ENCODE measurements at regions not wholly inside any gene's neighbourhood (a gene's known extent, or its start where the extent isn't known, plus 50 kb on each side); places are given as distances from the start of the nearest gene placed in this dataset.

- DNase-seq (ENCODE audit: low spot score, unreplicated experiment), result no peak
- H3K27ac Mint-ChIP-seq, result no peak overlapping the region
- H3K4me1 Mint-ChIP-seq (ENCODE audit: low read depth), result no peaks in the 10 kb centered on the region
- TF ChIP-seq, protein P1, sequence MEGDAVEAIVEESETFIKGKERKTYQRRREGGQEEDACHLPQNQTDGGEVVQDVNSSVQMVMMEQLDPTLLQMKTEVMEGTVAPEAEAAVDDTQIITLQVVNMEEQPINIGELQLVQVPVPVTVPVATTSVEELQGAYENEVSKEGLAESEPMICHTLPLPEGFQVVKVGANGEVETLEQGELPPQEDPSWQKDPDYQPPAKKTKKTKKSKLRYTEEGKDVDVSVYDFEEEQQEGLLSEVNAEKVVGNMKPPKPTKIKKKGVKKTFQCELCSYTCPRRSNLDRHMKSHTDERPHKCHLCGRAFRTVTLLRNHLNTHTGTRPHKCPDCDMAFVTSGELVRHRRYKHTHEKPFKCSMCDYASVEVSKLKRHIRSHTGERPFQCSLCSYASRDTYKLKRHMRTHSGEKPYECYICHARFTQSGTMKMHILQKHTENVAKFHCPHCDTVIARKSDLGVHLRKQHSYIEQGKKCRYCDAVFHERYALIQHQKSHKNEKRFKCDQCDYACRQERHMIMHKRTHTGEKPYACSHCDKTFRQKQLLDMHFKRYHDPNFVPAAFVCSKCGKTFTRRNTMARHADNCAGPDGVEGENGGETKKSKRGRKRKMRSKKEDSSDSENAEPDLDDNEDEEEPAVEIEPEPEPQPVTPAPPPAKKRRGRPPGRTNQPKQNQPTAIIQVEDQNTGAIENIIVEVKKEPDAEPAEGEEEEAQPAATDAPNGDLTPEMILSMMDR (IDR thresholded peaks at IDR 0.05; ENCODE audit: unreplicated experiment), result no peak
- H3K27me3 Mint-ChIP-seq, result peaks cover 7% of the 10 kb centered on the region
- H3K9me3 Mint-ChIP-seq (ENCODE audit: low read depth), result peaks cover 4% of the 10 kb centered on the region
- H3K4me3 Mint-ChIP-seq (ENCODE audit: low read depth), result no peak overlapping the region
- H3K36me3 Mint-ChIP-seq (ENCODE audit: insufficient read depth), result no peaks in the 10 kb centered on the region
Measured at GRCh38 chr2:235381261-235381912, 112.5 kb upstream of the AGAP1 start.

GRCh38 chr2:235382179-235382578 is 111.7 kb upstream of the AGAP1 start:
- DNase-seq (ENCODE audit: low spot score, unreplicated experiment), result no peak
- Mint-ChIP-seq H3K27ac (no peak overlapping the region), H3K9me3 (ENCODE audit: low read depth) (peaks cover 4% of the 10 kb centered on the region), H3K36me3 (ENCODE audit: insufficient read depth) (no peaks in the 10 kb centered on the region), H3K4me1 (ENCODE audit: low read depth) (no peaks in the 10 kb centered on the region), H3K4me3 (ENCODE audit: low read depth) (no peak overlapping the region), H3K27me3 (peaks cover 7% of the 10 kb centered on the region)
- TF ChIP-seq, protein P1 (IDR thresholded peaks at IDR 0.05; ENCODE audit: unreplicated experiment), result no peak

DNA sequence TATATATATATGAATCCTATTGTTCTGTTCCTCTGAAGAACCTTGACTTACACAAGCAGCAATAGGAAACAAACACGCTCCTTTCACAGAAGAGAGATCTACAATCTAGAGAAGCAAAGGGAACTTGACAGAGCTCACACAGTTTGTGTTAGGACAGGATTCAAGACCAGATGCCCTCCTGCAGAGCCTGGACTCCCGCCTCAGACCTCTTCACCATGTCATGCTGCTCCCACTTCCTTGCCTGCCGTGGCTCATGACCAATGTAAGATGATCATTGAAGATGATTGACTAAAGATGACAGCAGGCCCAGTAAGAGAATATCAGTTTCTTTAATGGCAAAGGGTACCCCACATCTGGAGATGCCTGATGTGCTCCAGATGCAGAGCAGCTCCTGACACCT is 111.2 kb upstream of the AGAP1 start:
- H3K9me3 Mint-ChIP-seq (ENCODE audit: low read depth), result peaks cover 4% of the 10 kb centered on the region
- TF ChIP-seq, protein P1 (IDR thresholded peaks at IDR 0.05; ENCODE audit: unreplicated experiment), result no peak
- peaks cover 7% of the 10 kb centered on the region for H3K27me3 Mint-ChIP-seq
- H3K4me3 Mint-ChIP-seq (ENCODE audit: low read depth), result no peak overlapping the region
- no peaks in the 10 kb centered on the region for H3K4me1 Mint-ChIP-seq (ENCODE audit: low read depth)
- DNase-seq (ENCODE audit: low spot score, unreplicated experiment), result no peak
- no peak overlapping the region for H3K27ac Mint-ChIP-seq
- H3K36me3 Mint-ChIP-seq (ENCODE audit: insufficient read depth), result no peaks in the 10 kb centered on the region

- Mint-ChIP-seq H3K27ac (peak overlapping the region; percentile 29), H3K4me3 (ENCODE audit: low read depth) (no peak overlapping the region), H3K36me3 (ENCODE audit: insufficient read depth) (no peaks in the 10 kb centered on the region), H3K27me3 (peaks cover under 1% of the 10 kb centered on the region), H3K9me3 (ENCODE audit: low read depth) (peaks cover 4% of the 10 kb centered on the region), H3K4me1 (ENCODE audit: low read depth) (no peaks in the 10 kb centered on the region)
- no peak for DNase-seq (ENCODE audit: low spot score, unreplicated experiment)
- TF ChIP-seq, protein P1 (IDR thresholded peaks at IDR 0.05; ENCODE audit: unreplicated experiment), result no peak
Measured at GRCh38 chr2:235383272-235383843, 110.5 kb upstream of the AGAP1 start.

GRCh38 chr2:235384624-235385023 is 109.2 kb upstream of the AGAP1 start:
- H3K36me3 Mint-ChIP-seq (ENCODE audit: insufficient read depth), result no peaks in the 10 kb centered on the region
- no peak overlapping the region for H3K27ac Mint-ChIP-seq
- H3K27me3 Mint-ChIP-seq, result no peaks in the 10 kb centered on the region
- DNase-seq (ENCODE audit: low spot score, unreplicated experiment), result no peak
- TF ChIP-seq, protein P1 (IDR thresholded peaks at IDR 0.05; ENCODE audit: unreplicated experiment), result no peak
- peaks cover 4% of the 10 kb centered on the region for H3K9me3 Mint-ChIP-seq (ENCODE audit: low read depth)
- H3K4me3 Mint-ChIP-seq (ENCODE audit: low read depth), result no peak overlapping the region
- H3K4me1 Mint-ChIP-seq (ENCODE audit: low read depth), result no peaks in the 10 kb centered on the region
